NB4 (cell line): ENCODE measurements at regions not wholly inside any gene's neighbourhood (a gene's known extent, or its start where the extent isn't known, plus 50 kb on each side); places are given as distances from the start of the nearest gene placed in this dataset.

Source experiments
- TF ChIP-seq, protein P1 (sequence below): IDR thresholded peaks from 2 replicates; pipeline ENCODE4 v1.6.1; 2011; ENCODE audit warnings: low read depth, low read length
- TF ChIP-seq, protein P2 (sequence below): IDR thresholded peaks from one replicate; pipeline ENCODE4 v1.5.1; 2012; ENCODE audit warnings: low read depth, low read length

DNA sequence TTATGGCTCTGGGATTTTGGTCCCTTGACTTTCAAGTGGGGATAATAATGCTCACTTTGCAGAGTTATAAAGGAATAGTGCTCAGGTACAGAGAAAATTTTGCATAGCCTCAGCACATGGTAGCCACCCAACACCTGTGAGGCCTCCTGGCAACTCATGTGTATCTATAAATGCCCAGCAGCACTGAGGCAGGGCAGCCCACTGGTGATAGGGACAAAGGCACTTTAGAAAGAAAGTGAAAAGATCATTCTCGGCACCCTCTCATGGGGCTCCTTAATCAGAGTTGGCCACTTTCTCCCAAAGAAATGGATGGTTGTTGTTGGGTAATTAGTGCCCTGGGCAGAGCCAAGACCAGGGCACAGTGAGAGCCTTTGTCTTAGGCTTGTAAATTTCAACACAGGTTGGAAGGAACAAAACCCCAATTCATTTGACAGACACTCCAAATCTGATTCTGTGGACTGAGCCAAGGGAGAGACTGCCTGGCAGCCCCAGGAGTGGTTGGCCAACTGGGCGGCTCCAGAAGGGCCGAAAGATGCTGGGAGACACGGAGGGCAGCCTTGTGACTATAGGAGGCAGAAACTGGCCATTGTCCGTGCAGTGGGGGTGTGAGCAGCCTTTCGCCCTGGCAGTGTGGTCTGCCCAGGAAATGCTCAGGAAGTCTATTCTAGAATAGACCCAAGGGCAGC is 213.2 kb upstream of the RGMA start:
- TF ChIP-seq, protein P1, sequence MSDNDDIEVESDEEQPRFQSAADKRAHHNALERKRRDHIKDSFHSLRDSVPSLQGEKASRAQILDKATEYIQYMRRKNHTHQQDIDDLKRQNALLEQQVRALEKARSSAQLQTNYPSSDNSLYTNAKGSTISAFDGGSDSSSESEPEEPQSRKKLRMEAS, result no peak
- TF ChIP-seq, protein P2, sequence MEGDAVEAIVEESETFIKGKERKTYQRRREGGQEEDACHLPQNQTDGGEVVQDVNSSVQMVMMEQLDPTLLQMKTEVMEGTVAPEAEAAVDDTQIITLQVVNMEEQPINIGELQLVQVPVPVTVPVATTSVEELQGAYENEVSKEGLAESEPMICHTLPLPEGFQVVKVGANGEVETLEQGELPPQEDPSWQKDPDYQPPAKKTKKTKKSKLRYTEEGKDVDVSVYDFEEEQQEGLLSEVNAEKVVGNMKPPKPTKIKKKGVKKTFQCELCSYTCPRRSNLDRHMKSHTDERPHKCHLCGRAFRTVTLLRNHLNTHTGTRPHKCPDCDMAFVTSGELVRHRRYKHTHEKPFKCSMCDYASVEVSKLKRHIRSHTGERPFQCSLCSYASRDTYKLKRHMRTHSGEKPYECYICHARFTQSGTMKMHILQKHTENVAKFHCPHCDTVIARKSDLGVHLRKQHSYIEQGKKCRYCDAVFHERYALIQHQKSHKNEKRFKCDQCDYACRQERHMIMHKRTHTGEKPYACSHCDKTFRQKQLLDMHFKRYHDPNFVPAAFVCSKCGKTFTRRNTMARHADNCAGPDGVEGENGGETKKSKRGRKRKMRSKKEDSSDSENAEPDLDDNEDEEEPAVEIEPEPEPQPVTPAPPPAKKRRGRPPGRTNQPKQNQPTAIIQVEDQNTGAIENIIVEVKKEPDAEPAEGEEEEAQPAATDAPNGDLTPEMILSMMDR, result no peak
